Right atrium auricular region (tissue), 2 donors: ENCODE measurements at regions not wholly inside any gene's neighbourhood (a gene's known extent, or its start where the extent isn't known, plus 50 kb on each side); places are given as distances from the start of the nearest gene placed in this dataset.

Experiments
- DNase-seq: peaks from one replicate; pipeline ENCODE4 v3.0.0-alpha.2; 2019; ENCODE audit warnings: low spot score
- H3K27ac ChIP-seq, 2 donors: fragments of 200-600 bp; sonication (generic); 1 replicate in 1 of 2; 2 replicates in 1 of 2; pipeline ENCODE4 v1.5.1; 2016 to 2019
- H3K27me3 ChIP-seq, 2 donors: fragments of 200-600 bp; sonication (generic); one replicate each; pipeline versions ENCODE4 v1.5.1 to v1.6.0; 2017 to 2019
- H3K36me3 ChIP-seq: fragments of 200-600 bp; sonication (generic); one replicate; pipeline ENCODE4 v1.5.1; 2016
- H3K4me1 ChIP-seq, 2 donors: fragments of 200-600 bp; sonication (generic); one replicate each; pipeline versions ENCODE4 v1.5.1 to v1.6.0; 2017 to 2019
- H3K4me3 ChIP-seq, 2 donors: fragments of 200-600 bp; sonication (generic); 1 replicate in 1 of 2; 2 replicates in 1 of 2; pipeline ENCODE4 v1.5.1; 2017 to 2019; ENCODE audit warnings: mild to moderate bottlenecking in 1 of 2, moderate library complexity in 1 of 2
- H3K9me3 ChIP-seq, 2 donors: fragments of 200-600 bp; sonication (generic); one replicate each; pipeline ENCODE4 v1.5.1; 2019
- TF ChIP-seq, protein P1 (sequence below), 2 donors: fragments of 200-600 bp; sonication (generic); IDR thresholded peaks; one replicate each; pipeline ENCODE4 v1.5.1; 2019; ENCODE audit warnings: antibody characterized with exemption in 2 of 2

GRCh38 chr3:20462723-20463122 is 276.7 kb upstream of the SGO1 start:
- H3K9me3 ChIP-seq: peaks cover 0 to 3% of the 10 kb centered on the region in 2 donors
- no peak overlapping the region for H3K4me3 ChIP-seq
- TF ChIP-seq, protein P1, sequence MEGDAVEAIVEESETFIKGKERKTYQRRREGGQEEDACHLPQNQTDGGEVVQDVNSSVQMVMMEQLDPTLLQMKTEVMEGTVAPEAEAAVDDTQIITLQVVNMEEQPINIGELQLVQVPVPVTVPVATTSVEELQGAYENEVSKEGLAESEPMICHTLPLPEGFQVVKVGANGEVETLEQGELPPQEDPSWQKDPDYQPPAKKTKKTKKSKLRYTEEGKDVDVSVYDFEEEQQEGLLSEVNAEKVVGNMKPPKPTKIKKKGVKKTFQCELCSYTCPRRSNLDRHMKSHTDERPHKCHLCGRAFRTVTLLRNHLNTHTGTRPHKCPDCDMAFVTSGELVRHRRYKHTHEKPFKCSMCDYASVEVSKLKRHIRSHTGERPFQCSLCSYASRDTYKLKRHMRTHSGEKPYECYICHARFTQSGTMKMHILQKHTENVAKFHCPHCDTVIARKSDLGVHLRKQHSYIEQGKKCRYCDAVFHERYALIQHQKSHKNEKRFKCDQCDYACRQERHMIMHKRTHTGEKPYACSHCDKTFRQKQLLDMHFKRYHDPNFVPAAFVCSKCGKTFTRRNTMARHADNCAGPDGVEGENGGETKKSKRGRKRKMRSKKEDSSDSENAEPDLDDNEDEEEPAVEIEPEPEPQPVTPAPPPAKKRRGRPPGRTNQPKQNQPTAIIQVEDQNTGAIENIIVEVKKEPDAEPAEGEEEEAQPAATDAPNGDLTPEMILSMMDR (IDR thresholded peaks at IDR 0.05): no peak
- no peaks in the 10 kb centered on the region for H3K27me3 ChIP-seq
- H3K4me1 ChIP-seq: no peaks in the 10 kb centered on the region
- no peak overlapping the region for H3K27ac ChIP-seq
- DNase-seq: no peak
- no peaks in the 10 kb centered on the region for H3K36me3 ChIP-seq

DNA sequence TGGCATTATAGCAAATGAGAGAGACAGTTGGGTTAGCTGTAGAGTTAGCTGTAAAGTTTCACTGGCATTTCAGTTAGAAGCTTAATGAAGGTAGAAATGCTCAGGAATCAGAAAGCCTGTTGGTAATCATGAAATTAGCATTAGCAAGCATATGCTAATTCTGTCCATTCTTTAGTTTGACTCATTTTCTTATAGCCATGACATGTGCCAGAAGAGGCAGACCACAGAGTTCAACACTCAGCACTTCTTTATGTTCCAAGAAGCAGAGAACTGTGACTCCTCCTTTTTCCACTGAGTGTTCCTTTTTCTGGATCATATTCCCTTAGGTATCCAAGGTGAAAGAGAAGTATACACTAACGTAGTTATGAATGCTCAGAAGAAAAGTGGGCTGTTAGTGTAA is 276.2 kb upstream of the SGO1 start:
- no peak overlapping the region for H3K4me3 ChIP-seq
- no peaks in the 10 kb centered on the region for H3K27me3 ChIP-seq
- no peak overlapping the region for H3K27ac ChIP-seq
- TF ChIP-seq, protein P1 (IDR thresholded peaks at IDR 0.05): no peak
- H3K36me3 ChIP-seq: no peaks in the 10 kb centered on the region
- no peak for DNase-seq
- peaks cover 0 to 3% of the 10 kb centered on the region in 2 donors for H3K9me3 ChIP-seq
- no peaks in the 10 kb centered on the region for H3K4me1 ChIP-seq

GRCh38 chr3:20458994-20459716 is 273.1 kb upstream of the SGO1 start:
- no peaks in the 10 kb centered on the region for H3K4me1 ChIP-seq
- no peak for DNase-seq
- H3K4me3 ChIP-seq: no peak overlapping the region
- no peak overlapping the region for H3K27ac ChIP-seq
- no peaks in the 10 kb centered on the region for H3K36me3 ChIP-seq
- H3K27me3 ChIP-seq: no peaks in the 10 kb centered on the region
- H3K9me3 ChIP-seq: peaks cover 0 to under 1% of the 10 kb centered on the region in 2 donors
- TF ChIP-seq, protein P1 (IDR thresholded peaks at IDR 0.05): no peak

- TF ChIP-seq, protein P1 (IDR thresholded peaks at IDR 0.05): no peak
- H3K27ac ChIP-seq: no peak overlapping the region
- no peaks in the 10 kb centered on the region for H3K9me3 ChIP-seq
- no peaks in the 10 kb centered on the region for H3K27me3 ChIP-seq
- DNase-seq: no peak
- no peaks in the 10 kb centered on the region for H3K4me1 ChIP-seq
- no peaks in the 10 kb centered on the region for H3K36me3 ChIP-seq
- H3K4me3 ChIP-seq: no peak overlapping the region
Observed at GRCh38 chr3:20456511-20456910, 270.5 kb upstream of the SGO1 start.

GRCh38 chr3:20451170-20451569 is 265.2 kb upstream of the SGO1 start:
- no peak overlapping the region for H3K4me3 ChIP-seq
- no peak for DNase-seq
- no peak overlapping the region for H3K27ac ChIP-seq
- no peaks in the 10 kb centered on the region for H3K36me3 ChIP-seq
- TF ChIP-seq, protein P1 (IDR thresholded peaks at IDR 0.05): no peak
- H3K9me3 ChIP-seq: no peaks in the 10 kb centered on the region
- no peaks in the 10 kb centered on the region for H3K27me3 ChIP-seq
- no peaks in the 10 kb centered on the region for H3K4me1 ChIP-seq

- Histone ChIP-seq H3K27me3 (no peaks in the 10 kb centered on the region), H3K27ac (no peak overlapping the region), H3K4me3 (no peak overlapping the region), H3K36me3 (no peaks in the 10 kb centered on the region), H3K9me3 (no peaks in the 10 kb centered on the region), H3K4me1 (no peaks in the 10 kb centered on the region)
- DNase-seq: no peak
- TF ChIP-seq, protein P1 (IDR thresholded peaks at IDR 0.05): no peak
Observed at GRCh38 chr3:20450611-20451010, 264.6 kb upstream of the SGO1 start.
